Thyroid gland (tissue), 4 donors: ENCODE measurements at regions not wholly inside any gene's neighbourhood (a gene's known extent, or its start where the extent isn't known, plus 50 kb on each side); places are given as distances from the start of the nearest gene placed in this dataset.

Experiments used
- DNase-seq, 2 donors: peaks; one replicate each; pipeline ENCODE4 v3.0.0-alpha.2; 2019
- H3K27ac ChIP-seq, 3 donors: fragments of 200-600 bp; sonication (generic); 1 replicate in 2 of 3; 2 replicates in 1 of 3; pipeline ENCODE4 v1.5.1; 2016 to 2019; ENCODE audit warnings: mild to moderate bottlenecking in 1 of 3, moderate library complexity in 1 of 3
- H3K27me3 ChIP-seq: fragments of 200-600 bp; sonication (generic); one replicate; pipeline ENCODE4 v1.5.1; 2019
- H3K36me3 ChIP-seq, 2 donors: fragments of 200-600 bp; sonication (generic); one replicate each; pipeline ENCODE4 v1.5.1; 2016 to 2019
- H3K4me1 ChIP-seq, 2 donors: fragments of 200-600 bp; sonication (generic); one replicate each; pipeline ENCODE4 v1.5.1; 2017 to 2019
- H3K4me3 ChIP-seq, 3 donors: fragments of 200-600 bp; sonication (generic); replicated peaks in 1 of 3; 1 replicate in 2 of 3; 2 replicates in 1 of 3; pipeline ENCODE4 v1.5.1; 2016; ENCODE audit warnings: mild to moderate bottlenecking in 1 of 3
- H3K9me3 ChIP-seq: fragments of 200-600 bp; sonication (generic); one replicate; pipeline ENCODE4 v1.5.1; 2017
- POLR2A ChIP-seq, 2 donors: fragments of 450-650 bp; IDR thresholded peaks; one replicate each; pipeline ENCODE4 v1.6.1; 2017; ENCODE audit warnings: antibody characterized with exemption in 2 of 2, mild to moderate bottlenecking in 2 of 2, moderate library complexity in 1 of 2
- WGBS, 2 donors: methylation state at CpG; one replicate each; pipeline ENCODE4 v1.1.5; 2017; 5-methylcytosine and 5-hydroxymethylcytosine counted together
- intact Hi-C: fragments of 100-400 bp; cut with DNase I; formaldehyde crosslinking; loops from one replicate; pipeline ENCODE4 v1.15.1; 2023
- TF ChIP-seq, protein P1 (sequence below), 6 experiments: fragments of 200-600 bp in 3 of 6; fragments of 450-650 bp in 3 of 6; sonication (generic) in 3 of 6; IDR thresholded peaks; one replicate each; pipeline ENCODE4 v1.5.1; 2016 to 2019; ENCODE audit warnings: antibody characterized with exemption in 6 of 6, mild to moderate bottlenecking in 2 of 6, inconsistent platforms in 1 of 6, moderate library complexity in 1 of 6

DNA sequence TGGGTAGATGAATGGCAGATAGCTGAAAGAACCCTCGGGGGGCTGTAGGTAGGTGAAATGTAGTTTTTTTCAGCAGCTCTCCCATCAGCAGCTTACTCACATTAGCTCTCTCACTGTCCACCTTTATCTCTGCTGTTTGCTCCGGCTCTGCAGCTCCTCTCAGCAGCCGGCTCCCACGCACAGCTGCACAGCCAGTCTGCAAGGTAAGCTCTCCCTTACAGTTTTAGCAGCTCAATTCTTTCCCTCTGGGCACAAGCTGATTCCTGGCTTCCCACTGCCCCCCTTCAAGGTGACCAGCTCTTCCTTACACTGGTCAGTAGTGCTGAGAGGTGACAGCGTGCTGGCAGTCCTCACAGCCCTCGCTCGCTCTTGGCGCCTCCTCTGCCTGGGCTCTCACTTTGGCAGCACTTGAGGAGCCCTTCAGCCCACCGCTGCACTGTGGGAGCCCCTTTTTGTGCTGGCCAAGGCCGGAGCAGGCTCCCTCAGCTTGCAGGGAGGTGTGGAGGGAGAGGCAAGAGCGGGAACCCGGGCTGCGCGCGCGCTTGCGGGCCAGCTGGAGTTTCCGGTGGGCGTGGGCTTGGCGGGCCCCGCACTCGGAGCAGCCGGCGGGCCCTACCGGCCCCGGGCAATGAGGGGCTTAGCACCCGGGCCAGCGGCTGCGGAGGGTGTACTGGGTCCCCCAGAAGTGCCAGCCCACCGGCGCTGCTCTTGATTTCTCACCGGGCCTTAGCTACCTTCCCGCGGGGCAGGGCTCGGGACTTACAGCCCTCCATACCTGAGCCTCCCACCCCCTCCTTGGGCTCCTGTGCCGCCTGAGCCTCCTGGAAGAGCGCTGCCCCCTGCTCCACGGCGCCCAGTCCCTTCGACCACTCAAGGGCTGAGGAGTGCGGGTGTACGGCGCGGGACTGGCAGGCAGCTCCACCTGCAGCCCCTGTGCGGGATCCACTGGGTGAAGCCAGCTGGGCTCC, 393.6 kb downstream of the CENPC start:
- WGBS, 2 donors = 90 to 93% methylated on average over 20 to 22 of the region's 45 CpGs
- no peak for TF ChIP-seq POLR2A (IDR thresholded peaks at IDR 0.05)
- TF ChIP-seq, protein P1, sequence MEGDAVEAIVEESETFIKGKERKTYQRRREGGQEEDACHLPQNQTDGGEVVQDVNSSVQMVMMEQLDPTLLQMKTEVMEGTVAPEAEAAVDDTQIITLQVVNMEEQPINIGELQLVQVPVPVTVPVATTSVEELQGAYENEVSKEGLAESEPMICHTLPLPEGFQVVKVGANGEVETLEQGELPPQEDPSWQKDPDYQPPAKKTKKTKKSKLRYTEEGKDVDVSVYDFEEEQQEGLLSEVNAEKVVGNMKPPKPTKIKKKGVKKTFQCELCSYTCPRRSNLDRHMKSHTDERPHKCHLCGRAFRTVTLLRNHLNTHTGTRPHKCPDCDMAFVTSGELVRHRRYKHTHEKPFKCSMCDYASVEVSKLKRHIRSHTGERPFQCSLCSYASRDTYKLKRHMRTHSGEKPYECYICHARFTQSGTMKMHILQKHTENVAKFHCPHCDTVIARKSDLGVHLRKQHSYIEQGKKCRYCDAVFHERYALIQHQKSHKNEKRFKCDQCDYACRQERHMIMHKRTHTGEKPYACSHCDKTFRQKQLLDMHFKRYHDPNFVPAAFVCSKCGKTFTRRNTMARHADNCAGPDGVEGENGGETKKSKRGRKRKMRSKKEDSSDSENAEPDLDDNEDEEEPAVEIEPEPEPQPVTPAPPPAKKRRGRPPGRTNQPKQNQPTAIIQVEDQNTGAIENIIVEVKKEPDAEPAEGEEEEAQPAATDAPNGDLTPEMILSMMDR (IDR thresholded peaks at IDR 0.05) = no peak
- Histone ChIP-seq H3K4me3 (no peak overlapping the region), H3K27me3 (no peaks in the 10 kb centered on the region), H3K36me3 (no peaks in the 10 kb centered on the region), H3K4me1 (no peaks in the 10 kb centered on the region), H3K9me3 (no peaks in the 10 kb centered on the region), H3K27ac (no peak overlapping the region)
- intact Hi-C loops = no loop called here
- no peak for DNase-seq

DNA sequence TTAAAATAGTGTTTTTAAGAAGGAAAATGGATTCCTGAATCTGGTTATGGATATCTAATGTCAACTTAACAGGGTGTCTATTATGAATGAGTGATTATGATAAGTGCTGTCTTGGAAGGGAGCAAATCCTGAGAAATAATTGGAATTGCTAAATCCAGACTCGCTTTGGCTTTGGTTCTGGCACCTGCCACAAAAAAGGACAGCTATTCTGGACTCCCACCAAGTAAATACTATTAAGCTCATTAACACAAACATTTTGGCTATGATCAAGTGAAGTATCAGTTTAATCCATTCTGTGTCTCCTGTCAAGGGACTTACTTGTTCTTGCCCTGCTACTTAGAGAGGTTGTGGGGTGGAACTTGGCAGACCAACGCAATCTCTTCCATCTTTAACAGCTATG, 403.7 kb downstream of the CENPC start:
- no peaks in the 10 kb centered on the region for H3K9me3 ChIP-seq
- H3K27me3 ChIP-seq = no peaks in the 10 kb centered on the region
- intact Hi-C loops = no loop called here
- no peak overlapping the region for H3K27ac ChIP-seq
- no peak for TF ChIP-seq POLR2A (IDR thresholded peaks at IDR 0.05)
- TF ChIP-seq, protein P1 (IDR thresholded peaks at IDR 0.05) = no peak
- H3K36me3 ChIP-seq = no peaks in the 10 kb centered on the region
- 77 to 81% methylated on average over 2 of the region's 2 CpGs for WGBS, 2 donors
- no peak for DNase-seq
- H3K4me1 ChIP-seq = no peaks in the 10 kb centered on the region
- H3K4me3 ChIP-seq = no peak overlapping the region

- no peaks in the 10 kb centered on the region for H3K9me3 ChIP-seq
- TF ChIP-seq, protein P1 (IDR thresholded peaks at IDR 0.05) = no peak
- TF ChIP-seq POLR2A (IDR thresholded peaks at IDR 0.05) = no peak
- no peaks in the 10 kb centered on the region for H3K27me3 ChIP-seq
- DNase-seq = no peak
- WGBS, 2 donors = 57 to 64% methylated on average over 4 of the region's 4 CpGs
- intact Hi-C loops = no loop called here
- H3K36me3 ChIP-seq = no peaks in the 10 kb centered on the region
- H3K4me1 ChIP-seq = no peaks in the 10 kb centered on the region
- no peak overlapping the region for H3K27ac ChIP-seq
- no peak overlapping the region for H3K4me3 ChIP-seq
Measured at GRCh38 chr4:67134616-67135015, 410.7 kb downstream of the CENPC start.

- H3K27me3 ChIP-seq = no peaks in the 10 kb centered on the region
- DNase-seq = no peak
- intact Hi-C loops = no loop called here
- H3K4me1 ChIP-seq = no peaks in the 10 kb centered on the region
- H3K36me3 ChIP-seq = no peaks in the 10 kb centered on the region
- H3K9me3 ChIP-seq = no peaks in the 10 kb centered on the region
- 69 to 89% methylated on average over 2 of the region's 2 CpGs for WGBS, 2 donors
- H3K27ac ChIP-seq = no peak overlapping the region
- TF ChIP-seq POLR2A (IDR thresholded peaks at IDR 0.05) = no peak
- TF ChIP-seq, protein P1 (IDR thresholded peaks at IDR 0.05) = no peak
- H3K4me3 ChIP-seq = no peak overlapping the region
Measured at GRCh38 chr4:67133162-67133561, 412.1 kb downstream of the CENPC start.

DNA sequence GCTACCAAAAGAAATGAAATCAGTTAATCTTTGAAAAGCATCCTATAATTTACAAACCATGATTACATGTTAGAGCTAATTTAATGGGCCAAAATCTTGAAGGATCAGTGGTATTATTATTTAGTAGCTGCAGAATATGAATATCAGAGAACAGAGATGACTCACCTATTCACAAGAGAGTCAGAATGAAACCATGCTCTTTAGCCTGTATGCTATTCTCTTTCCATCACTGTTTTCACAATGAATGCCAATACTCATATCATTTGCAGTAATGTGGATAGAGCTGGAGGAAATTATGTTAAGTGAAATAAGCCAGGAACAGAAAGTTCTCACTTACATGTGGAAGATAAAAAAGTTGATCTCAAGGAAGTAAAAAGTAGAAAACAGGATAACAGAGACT, 414.1 kb downstream of the CENPC start:
- no peaks in the 10 kb centered on the region for H3K27me3 ChIP-seq
- H3K9me3 ChIP-seq = no peaks in the 10 kb centered on the region
- H3K27ac ChIP-seq = no peak overlapping the region
- TF ChIP-seq, protein P1 (IDR thresholded peaks at IDR 0.05) = no peak
- TF ChIP-seq POLR2A (IDR thresholded peaks at IDR 0.05) = no peak
- no peak for DNase-seq
- no peak overlapping the region for H3K4me3 ChIP-seq
- no peaks in the 10 kb centered on the region for H3K36me3 ChIP-seq
- H3K4me1 ChIP-seq = no peaks in the 10 kb centered on the region
- intact Hi-C loops = no loop called here
